SK-N-SH treated with all-trans-retinoic acid at 6 μM for 48 hours (cell line): ENCODE measurements at regions not wholly inside any gene's neighbourhood (a gene's known extent, or its start where the extent isn't known, plus 50 kb on each side); places are given as distances from the start of the nearest gene placed in this dataset.

Source experiments
- PATZ1 ChIP-seq: fragments of 250-450 bp; sonication (Bioruptor Pico); IDR thresholded peaks from 2 replicates; pipeline ENCODE4 v1.8.0; 2020; ENCODE audit warnings: mild to moderate bottlenecking, moderate library complexity, borderline replicate concordance
- RARB ChIP-seq: fragments of 250-450 bp; sonication (Bioruptor Pico); IDR thresholded peaks from 2 replicates; pipeline ENCODE4 v1.8.0; 2021; ENCODE audit warnings: mild to moderate bottlenecking, moderate library complexity
- SNAI2 ChIP-seq: fragments of 250-450 bp; sonication (Bioruptor Pico); IDR thresholded peaks from 2 replicates; pipeline ENCODE4 v1.5.0; 2020; ENCODE audit warnings: mild to moderate bottlenecking, moderate library complexity
- TSHZ2 ChIP-seq: fragments of 250-450 bp; sonication (Bioruptor Pico); IDR thresholded peaks from 2 replicates; pipeline ENCODE4 v1.5.0; 2020; ENCODE audit warnings: mild to moderate bottlenecking, moderate library complexity
- ZC3H10 ChIP-seq: fragments of 250-450 bp; sonication (Bioruptor Pico); IDR thresholded peaks from 2 replicates; pipeline ENCODE4 v1.5.1; 2021; ENCODE audit warnings: mild to moderate bottlenecking, moderate library complexity
- ZFP30 ChIP-seq: fragments of 450-650 bp; formaldehyde crosslinking; IDR thresholded peaks from 2 replicates; pipeline ENCODE4 v1.5.0; 2022; ENCODE audit warnings: mild to moderate bottlenecking, moderate library complexity

DNA sequence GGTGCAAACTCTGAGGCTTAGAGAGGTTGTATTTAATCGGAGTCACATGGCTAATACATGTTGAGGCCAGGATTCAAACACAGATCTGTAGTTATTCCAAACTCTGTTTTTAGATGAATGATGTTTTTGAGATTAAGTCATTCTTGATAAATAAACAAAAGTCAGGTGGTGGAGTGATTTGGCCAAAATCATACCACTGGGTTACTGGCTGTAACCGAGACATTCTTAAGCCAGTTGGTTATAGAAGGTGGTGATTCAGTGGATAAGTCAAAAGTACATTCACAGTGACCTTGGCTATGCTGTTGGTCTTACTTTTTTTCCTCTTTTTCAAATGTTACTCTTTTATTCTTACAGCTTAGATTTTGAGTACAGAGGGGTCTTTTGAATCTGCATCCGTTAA lies 361.4 kb downstream of the KIF20B start:
- TF ChIP-seq PATZ1 (CRISPR knock-in tag) (no peak), SNAI2 (CRISPR knock-in tag) (no peak), TSHZ2 (CRISPR knock-in tag) (no peak), RARB (CRISPR knock-in tag) (no peak), ZC3H10 (CRISPR knock-in tag) (no peak), ZFP30 (no peak)
